OCI-LY1 (cell line): ENCODE measurements at regions not wholly inside any gene's neighbourhood (a gene's known extent, or its start where the extent isn't known, plus 50 kb on each side); places are given as distances from the start of the nearest gene placed in this dataset.

Experiments
- H2AFZ ChIP-seq: fragments of 200-600 bp; sonication (generic), shearing (Covaris generic); 2 replicates; pipeline ENCODE4 v1.6.0; 2014; ENCODE audit warnings: antibody characterized with exemption, mild to moderate bottlenecking, low read length
- H3F3A ChIP-seq: fragments of 200-600 bp; sonication (generic), shearing (Covaris generic); 2 replicates; pipeline ENCODE4 v1.6.0; 2014; ENCODE audit warnings: mild to moderate bottlenecking, antibody characterized with exemption, low read length, moderate library complexity; ENCODE audit not compliant: insufficient read depth
- H3K27ac ChIP-seq: fragments of 200-600 bp; sonication (generic); 2 replicates; pipeline ENCODE4 v1.5.1; 2014; ENCODE audit warnings: low read length, mixed run types, mild to moderate bottlenecking, low read depth; ENCODE audit not compliant: poor library complexity, severe bottlenecking
- H3K27me3 ChIP-seq: fragments of 200-600 bp; sonication (generic); 2 replicates; pipeline ENCODE4 v1.6.0; 2014; ENCODE audit warnings: antibody characterized with exemption, mild to moderate bottlenecking, low read length, moderate library complexity; ENCODE audit not compliant: insufficient read depth
- H3K36me3 ChIP-seq: fragments of 200-600 bp; sonication (generic); 2 replicates; pipeline ENCODE4 v1.6.1; 2014; ENCODE audit warnings: mild to moderate bottlenecking, antibody characterized with exemption, low read length, moderate library complexity, mixed read lengths; ENCODE audit not compliant: insufficient read depth
- H3K4me1 ChIP-seq: fragments of 200-600 bp; sonication (generic); 2 replicates; pipeline ENCODE4 v1.5.1; 2014; ENCODE audit warnings: mild to moderate bottlenecking, low read length, moderate library complexity; ENCODE audit not compliant: insufficient read depth, severe bottlenecking
- H3K4me2 ChIP-seq: fragments of 200-600 bp; sonication (generic), shearing (Covaris generic); 2 replicates; pipeline ENCODE4 v1.6.1; 2014; ENCODE audit warnings: low read length
- H3K4me3 ChIP-seq: fragments of 200-600 bp; sonication (generic); 2 replicates; pipeline ENCODE4 v1.5.1; 2014; ENCODE audit warnings: low read length, low read depth, mild to moderate bottlenecking, mixed read lengths; ENCODE audit not compliant: poor library complexity, severe bottlenecking
- H3K79me2 ChIP-seq: fragments of 200-600 bp; shearing (Covaris generic); 2 replicates; pipeline ENCODE4 v1.6.1; 2016; ENCODE audit warnings: mixed run types, low read length, mixed read lengths; ENCODE audit not compliant: insufficient read depth
- H3K9ac ChIP-seq: fragments of 200-600 bp; sonication (generic), shearing (Covaris generic); 2 replicates; pipeline ENCODE4 v1.6.1; 2014; ENCODE audit warnings: mild to moderate bottlenecking, low read length, mixed read lengths
- H3K9me2 ChIP-seq: fragments of 200-600 bp; sonication (generic), shearing (Covaris generic); 2 replicates; pipeline ENCODE4 v1.6.1; 2014; ENCODE audit warnings: low read depth, mild to moderate bottlenecking, low read length, mixed read lengths
- H3K9me3 ChIP-seq: fragments of 200-600 bp; shearing (Covaris generic); 2 replicates; pipeline ENCODE4 v1.6.1; 2014; ENCODE audit warnings: low read length, mixed read lengths
- H4K20me1 ChIP-seq: fragments of 200-600 bp; sonication (generic), shearing (Covaris generic); 2 replicates; pipeline ENCODE4 v1.6.0; 2016; ENCODE audit warnings: mild to moderate bottlenecking, low read length; ENCODE audit not compliant: insufficient read depth
- EZH2 ChIP-seq: fragments of 200-600 bp; sonication (generic), shearing (Covaris generic); IDR thresholded peaks from 2 replicates; pipeline ENCODE4 v1.8.0; 2017; ENCODE audit warnings: borderline replicate concordance, mixed run types, mild to moderate bottlenecking, antibody characterized with exemption, low read length, moderate library complexity, mixed read lengths
- TF ChIP-seq, protein P1 (sequence below): fragments of 200-600 bp; sonication (generic), shearing (Covaris generic); IDR thresholded peaks from 2 replicates; pipeline ENCODE4 v1.5.1; 2017; ENCODE audit warnings: mild to moderate bottlenecking, antibody characterized with exemption, low read length, moderate library complexity, mixed read lengths

DNA sequence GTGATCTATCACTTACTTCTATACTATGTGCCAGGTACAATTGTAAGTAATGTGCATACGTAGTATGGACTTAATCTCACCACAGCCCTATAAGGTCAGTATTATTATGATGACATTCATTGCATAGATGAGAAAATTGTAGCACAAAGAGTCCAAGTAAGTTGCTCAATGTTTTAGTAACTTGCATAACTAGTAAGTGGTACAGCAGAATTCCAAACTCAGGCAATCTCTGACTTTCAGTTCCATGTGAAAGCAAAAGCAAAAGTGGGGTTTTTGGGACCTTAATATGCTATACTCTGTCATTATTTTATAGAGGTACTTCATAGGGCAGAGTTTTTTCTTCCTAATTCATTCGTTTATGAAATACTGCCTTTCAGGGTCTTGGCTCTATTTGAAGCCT is 188.8 kb upstream of the VEGFC start:
- Histone ChIP-seq H3K4me3 (no peak overlapping the region), H3K9me2 (no peaks in the 10 kb centered on the region), H3K79me2 (no peaks in the 10 kb centered on the region), H3K4me1 (no peaks in the 10 kb centered on the region), H4K20me1 (no peaks in the 10 kb centered on the region), H3K36me3 (no peaks in the 10 kb centered on the region), H3K9me3 (no peaks in the 10 kb centered on the region), H3K27ac (no peak overlapping the region), H3K9ac (no peak overlapping the region), H3K4me2 (no peak overlapping the region), H3K27me3 (no peaks in the 10 kb centered on the region), H3F3A (no peaks in the 10 kb centered on the region), H2AFZ (no peak overlapping the region)
- TF ChIP-seq EZH2 = no peak
- TF ChIP-seq, protein P1, sequence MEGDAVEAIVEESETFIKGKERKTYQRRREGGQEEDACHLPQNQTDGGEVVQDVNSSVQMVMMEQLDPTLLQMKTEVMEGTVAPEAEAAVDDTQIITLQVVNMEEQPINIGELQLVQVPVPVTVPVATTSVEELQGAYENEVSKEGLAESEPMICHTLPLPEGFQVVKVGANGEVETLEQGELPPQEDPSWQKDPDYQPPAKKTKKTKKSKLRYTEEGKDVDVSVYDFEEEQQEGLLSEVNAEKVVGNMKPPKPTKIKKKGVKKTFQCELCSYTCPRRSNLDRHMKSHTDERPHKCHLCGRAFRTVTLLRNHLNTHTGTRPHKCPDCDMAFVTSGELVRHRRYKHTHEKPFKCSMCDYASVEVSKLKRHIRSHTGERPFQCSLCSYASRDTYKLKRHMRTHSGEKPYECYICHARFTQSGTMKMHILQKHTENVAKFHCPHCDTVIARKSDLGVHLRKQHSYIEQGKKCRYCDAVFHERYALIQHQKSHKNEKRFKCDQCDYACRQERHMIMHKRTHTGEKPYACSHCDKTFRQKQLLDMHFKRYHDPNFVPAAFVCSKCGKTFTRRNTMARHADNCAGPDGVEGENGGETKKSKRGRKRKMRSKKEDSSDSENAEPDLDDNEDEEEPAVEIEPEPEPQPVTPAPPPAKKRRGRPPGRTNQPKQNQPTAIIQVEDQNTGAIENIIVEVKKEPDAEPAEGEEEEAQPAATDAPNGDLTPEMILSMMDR = no peak

DNA sequence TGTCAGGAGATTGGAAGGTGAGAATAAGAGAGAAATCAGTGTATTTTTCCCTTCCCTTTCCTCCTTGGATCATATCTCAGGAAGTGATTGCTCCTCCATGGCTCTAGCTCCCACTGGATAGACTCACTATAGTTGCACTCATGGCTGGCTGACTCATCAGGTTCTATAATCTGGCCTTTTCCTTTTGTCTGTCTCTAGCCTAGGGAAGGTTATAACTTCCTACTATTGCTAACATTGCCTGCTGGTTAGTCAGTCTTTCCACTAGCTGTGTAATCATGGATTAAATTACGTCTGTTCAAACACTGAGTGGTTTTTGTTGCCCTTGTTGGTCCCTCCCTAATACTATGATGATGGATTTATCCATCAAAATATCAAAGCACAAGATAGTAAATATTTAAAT is 195.5 kb upstream of the VEGFC start:
- Histone ChIP-seq H3F3A (no peaks in the 10 kb centered on the region), H3K79me2 (no peaks in the 10 kb centered on the region), H3K9me3 (no peaks in the 10 kb centered on the region), H3K4me2 (no peak overlapping the region), H3K9me2 (no peaks in the 10 kb centered on the region), H3K4me3 (no peak overlapping the region), H3K27me3 (no peaks in the 10 kb centered on the region), H3K4me1 (no peaks in the 10 kb centered on the region), H4K20me1 (no peaks in the 10 kb centered on the region), H3K9ac (no peak overlapping the region), H3K36me3 (no peaks in the 10 kb centered on the region), H2AFZ (no peak overlapping the region), H3K27ac (no peak overlapping the region)
- no peak for TF ChIP-seq EZH2
- TF ChIP-seq, protein P1 = no peak

DNA sequence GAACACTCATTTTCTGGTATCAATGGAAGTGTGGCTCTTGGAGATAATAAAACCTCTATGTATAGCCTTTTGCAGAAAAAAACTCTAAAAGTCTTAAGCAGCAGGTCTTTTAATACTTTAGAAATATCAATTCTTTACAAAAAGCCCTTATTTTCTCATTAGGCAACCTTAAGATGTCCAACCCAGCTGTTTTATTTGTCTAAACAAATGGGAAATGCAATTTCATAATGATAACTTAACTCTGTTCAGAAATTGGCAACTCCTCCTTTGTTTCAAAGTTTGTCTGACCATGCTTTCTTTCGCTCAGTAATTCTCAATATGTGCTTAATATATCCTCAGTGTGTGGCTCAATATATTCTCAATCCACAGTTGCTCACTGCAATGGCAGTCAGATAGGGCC is 196.5 kb upstream of the VEGFC start:
- no peaks in the 10 kb centered on the region for H3K79me2 ChIP-seq
- no peak overlapping the region for H2AFZ ChIP-seq
- no peak for TF ChIP-seq EZH2
- TF ChIP-seq, protein P1 = no peak
- no peak overlapping the region for H3K4me3 ChIP-seq
- H3K9ac ChIP-seq = no peak overlapping the region
- no peaks in the 10 kb centered on the region for H3K9me3 ChIP-seq
- no peaks in the 10 kb centered on the region for H3F3A ChIP-seq
- H3K27ac ChIP-seq = no peak overlapping the region
- no peaks in the 10 kb centered on the region for H3K27me3 ChIP-seq
- H3K4me2 ChIP-seq = no peak overlapping the region
- H3K4me1 ChIP-seq = no peaks in the 10 kb centered on the region
- no peaks in the 10 kb centered on the region for H3K9me2 ChIP-seq
- no peaks in the 10 kb centered on the region for H4K20me1 ChIP-seq
- H3K36me3 ChIP-seq = no peaks in the 10 kb centered on the region
